ENCODE measurements at regions not wholly inside any gene's neighbourhood (a gene's known extent, or its start where the extent isn't known, plus 50 kb on each side); places are given as distances from the start of the nearest gene placed in this dataset.

GRCh38 chr17:77390870-77391269, 250.1 kb downstream of the SEC14L1 start:
- ATAC-seq (ENCODE audit: low FRiP score in 2 of 2) (no peak), DNase-seq (no peak)
- peaks cover 86 to 89% (median 88%) of the 10 kb centered on the region in 4 donors for H3K4me1 ChIP-seq
- H3K27me3 ChIP-seq, result no peaks in the 10 kb centered on the region
- no peaks in the 10 kb centered on the region for H3K9me3 ChIP-seq
- H3K4me3 ChIP-seq, result no peak overlapping the region
- WGBS, 2 donors, result 86 to 89% methylated on average over 9 to 11 of the region's 12 CpGs
- no peaks in the 10 kb centered on the region for H3K36me3 ChIP-seq
- TF ChIP-seq POLR2AphosphoS5 (IDR thresholded peaks at IDR 0.05) (no peak), POLR2A (IDR thresholded peaks at IDR 0.05) (no peak), EP300 (IDR thresholded peaks at IDR 0.05) (no peak)
- TF ChIP-seq, protein P1, sequence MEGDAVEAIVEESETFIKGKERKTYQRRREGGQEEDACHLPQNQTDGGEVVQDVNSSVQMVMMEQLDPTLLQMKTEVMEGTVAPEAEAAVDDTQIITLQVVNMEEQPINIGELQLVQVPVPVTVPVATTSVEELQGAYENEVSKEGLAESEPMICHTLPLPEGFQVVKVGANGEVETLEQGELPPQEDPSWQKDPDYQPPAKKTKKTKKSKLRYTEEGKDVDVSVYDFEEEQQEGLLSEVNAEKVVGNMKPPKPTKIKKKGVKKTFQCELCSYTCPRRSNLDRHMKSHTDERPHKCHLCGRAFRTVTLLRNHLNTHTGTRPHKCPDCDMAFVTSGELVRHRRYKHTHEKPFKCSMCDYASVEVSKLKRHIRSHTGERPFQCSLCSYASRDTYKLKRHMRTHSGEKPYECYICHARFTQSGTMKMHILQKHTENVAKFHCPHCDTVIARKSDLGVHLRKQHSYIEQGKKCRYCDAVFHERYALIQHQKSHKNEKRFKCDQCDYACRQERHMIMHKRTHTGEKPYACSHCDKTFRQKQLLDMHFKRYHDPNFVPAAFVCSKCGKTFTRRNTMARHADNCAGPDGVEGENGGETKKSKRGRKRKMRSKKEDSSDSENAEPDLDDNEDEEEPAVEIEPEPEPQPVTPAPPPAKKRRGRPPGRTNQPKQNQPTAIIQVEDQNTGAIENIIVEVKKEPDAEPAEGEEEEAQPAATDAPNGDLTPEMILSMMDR (IDR thresholded peaks at IDR 0.05), result no peak
- H3K27ac ChIP-seq, result peak overlapping the region; percentile 66 to 79 (median 78)

- 37 to 47% methylated on average over 7 of the region's 7 CpGs for WGBS, 2 donors
- peaks cover 77 to 80% (median 78%) of the 10 kb centered on the region in 4 donors for H3K4me1 ChIP-seq
- DNase-seq, result no peak
Observed at GRCh38 chr17:77391668-77392375, 251.1 kb downstream of the SEC14L1 start.

GRCh38 chr17:77392376-77393273, 251.9 kb downstream of the SEC14L1 start:
- TF ChIP-seq POLR2A (IDR thresholded peaks at IDR 0.05), result no peak
- TF ChIP-seq, protein P1 (IDR thresholded peaks at IDR 0.05), result no peak
- no peak for TF ChIP-seq EP300 (IDR thresholded peaks at IDR 0.05)
- peak in 1 of 2 donors; percentile 30 for TF ChIP-seq POLR2AphosphoS5 (IDR thresholded peaks at IDR 0.05)
- Histone ChIP-seq H3K4me1 (peaks cover 69 to 72% (median 70%) of the 10 kb centered on the region in 4 donors), H3K36me3 (no peaks in the 10 kb centered on the region), H3K27ac (peak overlapping the region; percentile 66 to 79 (median 78)), H3K4me3 (no peak overlapping the region), H3K9me3 (no peaks in the 10 kb centered on the region), H3K27me3 (no peaks in the 10 kb centered on the region)
- ATAC-seq (ENCODE audit: low FRiP score in 2 of 2) (peak in 1 of 2 donors; percentile 4), DNase-seq (no peak)
- WGBS, 2 donors, result 39 to 46% methylated on average over 11 to 16 of the region's 16 CpGs

More at GRCh38 chr17:77391668-77392375, 251.1 kb downstream of the SEC14L1 start:
- peak in 1 of 2 donors; percentile 83 for ATAC-seq (ENCODE audit: low FRiP score in 2 of 2)
- no peak overlapping the region for H3K4me3 ChIP-seq
- no peaks in the 10 kb centered on the region for H3K9me3 ChIP-seq
- H3K36me3 ChIP-seq, result no peaks in the 10 kb centered on the region
- TF ChIP-seq POLR2AphosphoS5 (IDR thresholded peaks at IDR 0.05), result peak in 1 of 2 donors; percentile 24
- TF ChIP-seq, protein P1 (IDR thresholded peaks at IDR 0.05), result no peak
- no peaks in the 10 kb centered on the region for H3K27me3 ChIP-seq
- H3K27ac ChIP-seq, result peak overlapping the region; percentile 66 to 79 (median 78)

GRCh38 chr17:77393274-77393600, 252.5 kb downstream of the SEC14L1 start:
- DNase-seq, result no peak
- no peak for TF ChIP-seq EP300 (IDR thresholded peaks at IDR 0.05)
- TF ChIP-seq, protein P1 (IDR thresholded peaks at IDR 0.05), result no peak
- TF ChIP-seq POLR2A (IDR thresholded peaks at IDR 0.05), result no peak
- TF ChIP-seq POLR2AphosphoS5 (IDR thresholded peaks at IDR 0.05), result no peak
- no peaks in the 10 kb centered on the region for H3K9me3 ChIP-seq
- no peak overlapping the region for H3K4me3 ChIP-seq
- no peak for ATAC-seq (ENCODE audit: low FRiP score in 2 of 2)
- WGBS, 2 donors, result 78 to 87% methylated on average over 4 to 5 of the region's 5 CpGs
- H3K27ac ChIP-seq, result peak overlapping the region; percentile 66 to 79 (median 78)
- no peaks in the 10 kb centered on the region for H3K27me3 ChIP-seq
- no peaks in the 10 kb centered on the region for H3K36me3 ChIP-seq
- peaks cover 63 to 66% (median 64%) of the 10 kb centered on the region in 4 donors for H3K4me1 ChIP-seq

All from upper lobe of left lung (tissue), 6 donors.